KMS-11 (cell line): ENCODE measurements at regions not wholly inside any gene's neighbourhood (a gene's known extent, or its start where the extent isn't known, plus 50 kb on each side); places are given as distances from the start of the nearest gene placed in this dataset.

Experiments
- H2AFZ ChIP-seq: fragments of 200-600 bp; sonication (generic); 2 replicates; pipeline ENCODE4 v1.6.1; 2016; ENCODE audit warnings: antibody characterized with exemption, mixed run types, low read depth
- H3K27ac ChIP-seq: fragments of 200-600 bp; sonication (generic); 2 replicates; pipeline ENCODE4 v1.6.1; 2016; ENCODE audit warnings: mild to moderate bottlenecking, mixed run types
- H3K27me3 ChIP-seq: fragments of 200-600 bp; sonication (generic); 2 replicates; pipeline ENCODE4 v1.6.1; 2017; ENCODE audit warnings: mild to moderate bottlenecking, low read depth, mixed run types, moderate library complexity; ENCODE audit not compliant: insufficient read depth
- H3K36me3 ChIP-seq: fragments of 200-600 bp; sonication (generic); 2 replicates; pipeline ENCODE4 v1.6.1; 2017; ENCODE audit warnings: mild to moderate bottlenecking, mixed run types; ENCODE audit not compliant: insufficient read depth
- H3K4me1 ChIP-seq: fragments of 200-600 bp; sonication (generic); 2 replicates; pipeline ENCODE4 v1.6.1; 2016; ENCODE audit warnings: mild to moderate bottlenecking, low read depth, mixed run types; ENCODE audit not compliant: poor library complexity, severe bottlenecking
- H3K4me2 ChIP-seq: fragments of 200-600 bp; sonication (generic); 2 replicates; pipeline ENCODE4 v1.7.0; 2016; ENCODE audit warnings: mild to moderate bottlenecking, mixed run types
- H3K4me3 ChIP-seq: fragments of 200-600 bp; sonication (generic); IDR thresholded peaks from 2 replicates; pipeline ENCODE4 v1.6.1; 2017; ENCODE audit warnings: low read depth, low read length, mixed read lengths; ENCODE audit not compliant: insufficient read depth
- H3K79me2 ChIP-seq: fragments of 200-600 bp; sonication (generic); 2 replicates; pipeline ENCODE4 v1.6.1; 2016; ENCODE audit warnings: low read depth, mixed run types; ENCODE audit not compliant: insufficient read depth
- H3K9ac ChIP-seq: fragments of 200-600 bp; sonication (generic); 2 replicates; pipeline ENCODE4 v1.6.1; 2016; ENCODE audit warnings: mild to moderate bottlenecking, mixed run types
- H4K20me1 ChIP-seq: fragments of 200-600 bp; sonication (generic); 2 replicates; pipeline ENCODE4 v1.6.1; 2016; ENCODE audit warnings: mild to moderate bottlenecking, mixed run types; ENCODE audit not compliant: insufficient read depth
- CTCF ChIP-seq: fragments of 200-600 bp; sonication (generic); conservative IDR thresholded peaks from 2 replicates; pipeline ENCODE4 v1.6.1; 2017; ENCODE audit warnings: low read depth, mild to moderate bottlenecking, antibody characterized with exemption, low read length, moderate library complexity, mixed read lengths

GRCh38 chr5:132130918-132131715 lies 57.5 kb downstream of the CSF2 start:
- Histone ChIP-seq H4K20me1 (no peaks in the 10 kb centered on the region), H3K27ac (no peak overlapping the region), H3K4me3 (no peak overlapping the region), H2AFZ (no peak overlapping the region), H3K27me3 (no peaks in the 10 kb centered on the region), H3K79me2 (no peaks in the 10 kb centered on the region), H3K36me3 (no peaks in the 10 kb centered on the region), H3K9ac (no peak overlapping the region), H3K4me2 (no peak overlapping the region), H3K4me1 (peaks cover 10% of the 10 kb centered on the region)
- TF ChIP-seq CTCF = no peak

DNA sequence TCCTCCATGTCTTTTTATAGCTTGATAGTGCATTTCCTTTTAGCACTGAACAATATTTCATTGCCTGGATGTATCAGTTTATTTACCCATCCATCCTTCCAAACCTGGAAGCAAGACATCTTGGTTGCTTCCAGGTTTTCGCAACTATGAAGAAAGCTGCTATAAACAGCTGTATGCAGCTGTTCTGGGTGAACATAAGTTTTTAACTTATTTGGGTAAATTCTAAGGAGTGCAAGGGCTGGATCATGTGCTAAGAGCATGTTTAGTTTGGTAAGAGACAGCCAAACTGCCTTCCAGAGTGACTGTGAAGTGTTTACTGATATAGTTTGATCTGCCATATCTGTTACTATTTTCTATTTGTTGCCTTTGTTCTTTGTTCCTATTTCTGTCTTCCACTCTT lies 58.5 kb downstream of the CSF2 start:
- H3K27ac ChIP-seq = no peak overlapping the region
- H3K4me3 ChIP-seq = no peak overlapping the region
- no peaks in the 10 kb centered on the region for H3K27me3 ChIP-seq
- H4K20me1 ChIP-seq = no peaks in the 10 kb centered on the region
- no peaks in the 10 kb centered on the region for H3K36me3 ChIP-seq
- H3K4me1 ChIP-seq = peaks cover 10% of the 10 kb centered on the region
- no peak for TF ChIP-seq CTCF
- no peak overlapping the region for H3K9ac ChIP-seq
- no peak overlapping the region for H2AFZ ChIP-seq
- H3K4me2 ChIP-seq = no peak overlapping the region
- no peaks in the 10 kb centered on the region for H3K79me2 ChIP-seq

GRCh38 chr5:132134384-132134783 lies 60.8 kb downstream of the CSF2 start:
- no peak overlapping the region for H3K4me3 ChIP-seq
- no peaks in the 10 kb centered on the region for H3K79me2 ChIP-seq
- no peaks in the 10 kb centered on the region for H3K36me3 ChIP-seq
- H3K4me1 ChIP-seq = peaks cover 16% of the 10 kb centered on the region
- no peak overlapping the region for H3K4me2 ChIP-seq
- no peaks in the 10 kb centered on the region for H3K27me3 ChIP-seq
- no peak overlapping the region for H3K27ac ChIP-seq
- H3K9ac ChIP-seq = no peak overlapping the region
- H4K20me1 ChIP-seq = no peaks in the 10 kb centered on the region
- TF ChIP-seq CTCF = peak; percentile 53; the same call in 1 of the 2 replicates
- peak overlapping the region; percentile 43; the same call in 1 of the 2 replicates for H2AFZ ChIP-seq

GRCh38 chr5:132136906-132137305 lies 63.3 kb downstream of the CSF2 start:
- H2AFZ ChIP-seq = no peak overlapping the region
- no peak overlapping the region for H3K9ac ChIP-seq
- no peak overlapping the region for H3K4me2 ChIP-seq
- no peak overlapping the region for H3K4me3 ChIP-seq
- H4K20me1 ChIP-seq = no peaks in the 10 kb centered on the region
- no peak for TF ChIP-seq CTCF
- no peak overlapping the region for H3K27ac ChIP-seq
- H3K36me3 ChIP-seq = no peaks in the 10 kb centered on the region
- no peaks in the 10 kb centered on the region for H3K79me2 ChIP-seq
- no peaks in the 10 kb centered on the region for H3K27me3 ChIP-seq
- H3K4me1 ChIP-seq = peaks cover 16% of the 10 kb centered on the region
